Stimulated activated CD4-positive, alpha-beta T cell treated with anti-CD3 and anti-CD28 coated beads, Interleukin-2, amount 100 ng/mL, for 48 hours (primary cell): ENCODE measurements at regions not wholly inside any gene's neighbourhood (a gene's known extent, or its start where the extent isn't known, plus 50 kb on each side); places are given as distances from the start of the nearest gene placed in this dataset.
"Not testable (repeated sequence)": the region's sequence is repeated elsewhere in the genome, so short reads cannot be mapped to it uniquely, and the experiment has no call there.

Experiments
- DNase-seq, 2 donors: peaks; one replicate each; pipeline ENCODE4 v3.0.0-alpha.2; 2020

DNA sequence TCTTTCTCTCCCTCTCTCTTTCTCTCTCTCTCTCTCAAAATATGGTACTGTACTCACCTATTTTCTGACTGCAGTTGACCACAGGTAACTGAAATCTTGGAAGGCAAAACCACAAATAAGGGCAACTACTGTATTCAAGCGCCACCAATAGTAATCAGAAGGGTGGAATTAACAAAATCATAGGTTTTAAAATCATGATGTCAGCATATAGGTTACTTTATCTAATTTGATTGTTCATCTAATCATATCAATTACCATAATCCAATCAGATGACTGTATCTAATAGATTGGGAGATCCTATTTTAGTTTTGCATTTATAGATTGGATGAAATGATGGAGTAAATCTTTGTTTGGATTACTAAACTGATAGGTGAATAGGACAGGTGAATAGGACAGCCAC, 155.8 kb upstream of the KITLG start:
- DNase-seq: no peak

DNA sequence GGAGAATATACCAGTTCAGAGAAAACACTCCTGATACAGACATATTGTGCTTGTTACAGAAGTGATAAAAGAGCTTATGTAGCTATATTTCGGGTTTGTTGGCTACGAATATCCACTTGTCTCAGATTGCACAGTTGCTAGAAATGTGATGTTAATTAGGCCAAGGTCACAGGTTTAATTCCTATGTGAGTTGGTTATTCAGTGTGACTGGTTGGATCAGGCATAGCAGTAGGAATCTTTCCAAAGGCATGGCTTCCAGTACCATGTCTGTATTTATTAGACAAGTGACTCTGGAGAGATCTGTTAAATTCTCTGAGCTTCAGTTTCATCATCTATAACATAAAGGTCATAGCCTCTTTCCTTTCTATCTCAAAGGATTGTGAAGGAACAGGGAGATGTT, 152.7 kb upstream of the KITLG start:
- DNase-seq: no peak

DNA sequence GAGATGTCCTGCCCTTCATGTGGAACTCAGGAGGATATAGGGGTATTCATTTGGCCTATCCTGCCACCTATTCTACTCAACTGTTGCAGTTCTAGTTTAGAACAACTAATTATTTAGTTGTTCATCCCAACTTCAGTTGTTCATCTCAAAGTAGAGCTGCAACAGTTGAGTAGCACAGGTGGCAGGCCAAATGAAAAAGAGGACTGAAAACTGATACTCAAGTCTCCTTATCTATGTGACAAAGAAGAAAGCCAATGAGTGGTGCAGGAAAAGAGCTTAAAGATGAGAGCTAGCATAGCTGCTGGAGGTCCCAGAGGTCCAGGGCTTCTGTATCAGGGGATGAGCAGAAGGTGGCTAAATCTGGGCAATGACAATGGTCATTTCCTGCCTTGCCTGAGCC, 148.9 kb upstream of the KITLG start:
- no peak for DNase-seq

DNA sequence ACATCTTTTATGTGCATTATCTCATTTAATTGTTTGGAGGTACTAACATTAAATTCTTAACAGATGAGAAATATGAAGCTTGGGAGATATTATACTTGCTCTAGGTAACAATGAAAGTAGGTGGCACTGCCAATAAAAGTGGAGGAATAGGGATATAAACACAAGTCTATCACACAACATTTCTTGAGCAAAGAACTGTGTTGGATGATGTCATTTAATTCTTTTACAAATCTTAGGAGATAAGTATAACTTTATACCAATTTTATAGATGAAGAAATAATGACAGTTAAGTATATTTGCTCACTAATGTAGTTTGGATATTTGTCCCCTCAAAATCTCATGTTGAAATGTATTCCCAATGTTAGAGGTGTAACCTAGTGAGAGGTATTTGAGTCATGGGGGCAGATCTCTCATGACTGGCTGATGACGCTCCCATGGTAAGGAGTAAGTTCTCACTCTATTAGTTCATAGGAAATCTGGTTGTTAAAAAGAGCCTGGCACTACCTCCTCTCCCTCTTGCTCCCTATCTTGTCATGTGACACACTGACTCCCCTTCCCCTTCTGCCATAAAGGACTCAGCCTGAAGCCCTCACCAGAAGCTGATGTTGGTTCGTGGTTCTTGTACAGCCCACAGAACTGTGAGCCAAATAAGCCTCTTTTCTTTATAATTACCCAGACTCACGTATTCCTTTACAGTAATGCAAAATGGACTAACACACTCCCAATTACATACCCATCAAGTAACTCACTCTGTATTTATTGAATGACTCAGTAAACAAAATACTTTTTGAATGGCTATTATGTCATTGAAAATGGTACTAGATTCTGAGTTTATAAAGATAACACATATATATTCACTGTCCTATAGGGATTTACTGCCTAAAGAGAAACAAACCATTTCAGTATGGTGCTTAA, 146.8 kb upstream of the KITLG start:
- DNase-seq: no peak

DNA sequence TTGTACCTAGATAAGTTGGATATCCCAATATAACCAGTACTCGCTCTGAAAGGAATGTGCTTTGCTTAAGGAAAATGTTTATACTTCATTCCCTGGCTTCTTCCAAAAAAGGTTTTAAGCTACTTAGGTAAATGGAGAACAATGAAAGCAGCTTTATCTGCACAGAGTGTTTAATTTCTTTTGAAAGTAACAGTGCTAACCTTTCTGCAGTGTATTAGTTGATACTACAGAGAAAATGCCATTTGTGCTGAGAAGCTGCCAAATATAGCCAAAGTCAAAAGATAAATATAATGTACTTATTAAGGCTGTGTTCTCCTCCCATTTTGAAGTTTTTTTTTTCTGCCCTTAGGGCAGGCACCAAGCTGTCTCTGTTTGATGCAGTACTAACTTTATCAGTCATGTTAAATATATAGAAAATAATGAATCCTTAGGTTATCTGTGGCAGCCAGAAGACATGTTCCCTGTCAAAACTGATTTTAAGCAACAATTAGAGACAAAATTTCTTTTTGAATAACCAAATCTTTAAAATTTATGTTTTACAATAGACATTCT, 145.4 kb upstream of the KITLG start:
- DNase-seq: no peak

DNA sequence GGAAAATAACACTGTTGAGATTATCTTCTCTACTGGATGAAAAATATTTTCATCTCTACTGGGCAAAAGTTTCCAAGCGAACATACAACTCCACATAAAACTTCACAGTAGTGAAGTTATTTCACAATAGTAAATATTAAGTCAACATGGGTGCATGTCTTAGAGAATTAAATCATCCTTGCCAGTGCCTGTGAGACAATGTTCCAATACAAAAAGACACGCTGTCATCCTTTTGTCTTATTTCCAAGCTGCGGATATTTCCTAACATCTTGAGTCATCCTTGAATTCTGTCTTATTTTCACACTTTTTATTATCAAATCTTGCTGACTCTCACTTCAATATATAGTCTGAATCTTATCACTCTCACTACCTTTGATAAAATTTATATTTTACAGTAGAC, 142.9 kb upstream of the KITLG start:
- no peak for DNase-seq

DNA sequence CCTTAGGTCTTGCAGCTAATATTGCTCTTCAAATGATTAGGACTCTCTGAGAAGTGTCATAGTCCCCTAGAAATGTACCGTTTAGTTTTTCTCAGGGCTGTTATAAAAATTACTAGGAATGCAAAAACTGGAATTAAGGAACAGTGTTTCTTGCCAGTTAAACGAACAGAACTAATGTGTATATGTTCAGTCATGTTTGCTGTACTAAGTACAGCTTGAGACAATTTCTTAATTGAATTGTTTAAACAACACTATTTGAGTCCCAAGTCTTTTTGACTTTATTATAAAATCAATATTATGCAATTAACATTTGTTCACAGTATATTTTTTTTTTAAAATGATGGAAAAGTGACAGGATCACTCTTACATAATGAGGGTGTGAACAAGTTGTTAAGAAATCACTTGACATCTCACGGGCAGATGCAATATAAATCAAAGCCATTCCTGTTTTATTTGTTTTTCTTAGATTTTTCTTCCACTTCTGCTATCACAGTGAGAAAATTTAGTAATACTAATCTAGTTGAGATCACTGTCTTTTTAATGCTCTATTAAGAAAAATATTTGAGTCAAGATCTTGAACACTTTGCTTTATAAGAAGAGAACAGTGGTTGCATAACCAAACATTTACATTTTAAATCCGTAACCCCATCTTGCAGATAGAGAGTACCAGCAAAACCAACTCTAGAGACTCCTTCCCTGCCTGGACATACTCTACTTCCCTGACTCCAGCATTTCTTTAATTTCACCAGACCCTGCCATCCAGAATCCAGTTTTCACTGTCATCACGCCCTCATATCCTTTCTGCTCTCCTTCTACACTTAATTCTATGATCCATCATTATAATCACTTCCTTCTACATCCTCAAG, 140.7 kb upstream of the KITLG start:
- DNase-seq: no peak

DNA sequence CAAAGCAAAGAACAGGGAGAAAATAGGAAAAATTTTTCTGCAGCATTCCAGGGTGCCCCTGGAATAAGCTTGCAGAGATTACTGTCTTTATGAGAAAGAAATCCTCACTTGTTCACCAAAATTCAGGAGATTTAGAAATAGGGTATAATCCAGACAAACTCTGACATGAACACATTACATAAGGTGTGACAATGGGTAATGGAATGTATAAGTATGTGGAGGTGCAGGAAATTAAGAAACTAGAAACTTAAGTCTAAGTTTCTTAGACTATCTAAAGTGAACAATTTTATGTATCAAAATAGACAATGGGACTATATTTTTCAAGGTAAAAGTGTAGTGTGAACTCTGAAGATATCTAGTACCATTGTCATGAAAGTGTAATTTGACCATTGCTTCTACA, 140.0 kb upstream of the KITLG start:
- no peak for DNase-seq

DNA sequence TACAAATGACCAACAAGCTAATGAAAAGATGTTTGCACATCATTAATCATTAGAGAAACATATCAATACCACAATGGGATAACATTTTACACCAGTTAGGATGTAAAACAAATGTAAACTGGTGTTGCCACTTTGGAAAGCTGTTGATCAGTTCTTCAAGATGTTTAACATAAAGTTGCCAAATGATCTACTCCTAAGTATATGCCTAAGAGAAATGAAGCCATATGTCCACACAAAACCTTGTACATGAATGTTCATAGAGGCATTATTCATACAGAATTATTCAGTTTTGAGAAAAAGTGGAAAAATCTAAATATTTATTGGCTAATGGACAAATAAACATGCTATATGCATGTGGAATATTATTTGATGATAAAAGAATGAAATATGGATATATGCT, 136.9 kb upstream of the KITLG start:
- no peak for DNase-seq

DNA sequence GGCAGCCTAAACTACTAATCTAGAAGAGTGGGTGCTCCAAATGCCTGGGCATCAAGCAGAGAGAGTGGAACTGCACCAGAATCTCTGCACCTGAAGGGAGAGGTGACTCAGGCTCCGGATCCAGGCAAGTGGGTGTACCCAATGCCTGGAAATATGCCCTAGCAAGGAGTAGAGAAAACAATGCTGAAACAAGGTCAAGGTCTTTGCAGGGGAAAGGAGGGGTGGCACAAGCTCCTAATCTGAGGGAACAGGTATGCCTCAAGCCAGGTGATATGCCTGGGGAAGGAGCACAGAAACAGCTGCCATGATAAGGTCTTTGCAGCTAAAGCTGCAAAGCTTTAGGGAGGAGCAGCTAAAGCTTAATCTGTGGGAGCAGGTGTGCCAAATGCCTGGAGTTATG, 136.0 kb upstream of the KITLG start:
- DNase-seq: no peak

DNA sequence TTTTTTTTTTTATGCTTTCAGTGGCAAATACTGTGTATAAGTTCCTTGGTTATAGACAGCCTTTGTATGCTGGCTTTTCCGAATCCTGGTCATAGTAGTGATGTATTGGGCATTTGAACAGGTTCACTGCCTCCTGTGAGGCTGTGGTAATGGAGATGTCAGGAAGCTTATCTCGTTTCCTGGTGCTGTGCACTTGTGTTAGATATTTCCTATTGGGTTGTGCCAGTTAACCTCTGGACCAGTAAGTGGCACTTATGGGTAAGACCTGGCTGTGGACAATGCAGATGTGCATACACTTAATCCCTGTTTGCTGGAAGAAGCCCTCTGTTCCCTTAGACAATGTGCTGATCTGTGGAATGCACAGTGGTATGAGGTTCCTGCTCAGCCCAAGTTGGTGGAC, 135.4 kb upstream of the KITLG start:
- no peak for DNase-seq

DNA sequence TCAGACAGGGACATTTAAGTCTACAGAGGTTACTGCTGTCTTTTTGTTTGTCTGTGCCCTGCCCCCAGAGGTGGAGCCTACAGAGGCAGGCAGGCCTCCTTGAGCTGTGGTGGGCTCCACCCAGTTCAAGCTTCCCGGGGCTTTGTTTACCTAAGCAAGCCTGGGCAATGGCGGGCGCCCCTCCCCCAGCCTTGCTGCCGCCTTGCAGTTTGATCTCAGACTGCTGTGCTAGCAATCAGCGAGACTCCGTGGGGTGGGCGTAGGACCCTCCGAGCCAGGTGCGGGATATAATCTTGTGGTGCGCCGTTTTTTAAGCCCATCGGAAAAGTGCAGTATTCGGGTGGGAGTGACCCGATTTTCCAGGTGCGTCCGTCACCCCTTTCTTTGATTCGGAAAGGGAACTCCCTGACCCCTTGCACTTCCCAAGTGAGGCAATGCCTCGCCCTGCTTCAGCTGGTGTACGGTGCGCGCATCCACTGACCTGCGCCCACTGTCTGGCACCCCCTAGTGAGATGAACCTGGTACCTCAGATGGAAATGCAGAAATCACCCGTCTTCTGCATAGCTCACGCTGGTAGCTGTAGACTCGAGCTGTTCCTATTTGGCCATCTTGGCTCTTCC, 134.1 kb upstream of the KITLG start:
- not testable (repeated sequence) for DNase-seq

DNA sequence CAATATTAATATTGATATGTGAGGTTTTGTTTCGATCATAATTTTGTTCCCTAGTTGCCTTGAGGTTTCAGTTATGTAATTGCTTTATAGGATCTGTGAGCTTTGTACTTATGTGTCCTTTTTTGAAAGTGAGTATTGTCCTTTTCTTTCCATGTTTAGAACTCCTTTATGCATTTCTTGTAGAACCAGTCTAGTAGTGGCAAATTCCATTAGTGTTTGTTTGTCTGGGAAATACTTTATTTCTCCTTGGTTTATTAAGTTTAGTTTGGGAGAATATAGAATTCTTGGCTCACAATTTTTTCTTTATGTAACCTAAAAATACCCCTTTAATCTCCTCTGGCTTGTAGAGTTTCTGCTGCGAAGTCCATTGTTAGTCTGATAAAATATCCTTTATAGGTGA, 127.5 kb upstream of the KITLG start:
- DNase-seq: no peak

DNA sequence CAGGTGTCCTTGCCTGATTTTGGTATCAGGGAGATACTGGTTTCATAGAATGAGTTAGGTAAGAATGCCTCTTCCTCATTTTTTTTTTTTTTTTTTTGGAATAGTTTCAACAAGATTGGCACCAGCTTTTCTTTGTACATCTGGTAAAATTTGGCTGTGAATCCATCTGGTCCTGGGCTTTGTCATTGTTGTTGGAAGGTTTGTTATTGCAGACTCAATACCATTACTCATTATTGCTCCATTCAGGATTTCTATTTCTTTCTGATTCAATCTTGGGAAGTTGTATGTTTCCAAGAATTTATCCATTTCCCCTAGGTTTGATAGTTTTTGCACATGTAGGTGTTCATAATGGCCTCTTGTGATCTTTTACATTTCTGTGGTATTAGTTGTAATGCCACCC, 126.0 kb upstream of the KITLG start:
- DNase-seq: no peak

DNA sequence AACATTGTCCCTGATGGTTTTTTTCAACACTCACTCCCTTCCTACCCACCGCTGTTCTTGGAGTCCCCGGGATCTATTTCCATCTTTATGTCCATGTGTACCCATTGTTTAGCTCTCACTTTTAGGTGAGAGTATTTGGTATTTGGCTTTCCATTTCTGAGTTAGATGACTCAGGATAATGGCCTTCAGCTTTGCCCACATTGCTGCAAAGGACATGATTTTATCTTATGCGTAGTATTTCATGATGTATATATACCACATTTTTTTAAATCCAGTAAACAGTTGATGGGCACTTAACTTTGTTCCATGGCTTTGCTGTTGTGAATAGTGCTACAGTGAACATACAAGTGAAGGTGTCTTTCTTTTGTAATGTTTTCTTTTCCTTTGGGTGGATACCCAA, 123.5 kb upstream of the KITLG start:
- DNase-seq: no peak

DNA sequence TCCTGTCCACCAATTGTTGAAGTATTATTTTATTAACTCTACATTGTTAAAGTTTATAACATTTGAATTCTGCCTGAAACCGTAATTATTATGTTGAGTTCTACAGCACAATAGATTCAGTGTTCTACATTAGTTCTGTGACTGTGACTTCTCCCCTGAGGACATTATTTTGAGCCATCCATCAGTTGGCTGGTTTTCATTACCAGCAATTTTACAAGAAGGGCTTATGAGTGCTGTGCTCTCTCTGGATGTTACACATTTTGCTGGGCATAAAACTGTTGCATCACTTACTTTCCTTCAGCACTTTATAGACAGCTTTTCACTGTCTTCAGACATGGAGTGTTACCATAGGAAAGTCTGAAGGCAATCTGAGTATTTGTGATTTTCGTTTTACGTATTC, 118.2 kb upstream of the KITLG start:
- DNase-seq: no peak

DNA sequence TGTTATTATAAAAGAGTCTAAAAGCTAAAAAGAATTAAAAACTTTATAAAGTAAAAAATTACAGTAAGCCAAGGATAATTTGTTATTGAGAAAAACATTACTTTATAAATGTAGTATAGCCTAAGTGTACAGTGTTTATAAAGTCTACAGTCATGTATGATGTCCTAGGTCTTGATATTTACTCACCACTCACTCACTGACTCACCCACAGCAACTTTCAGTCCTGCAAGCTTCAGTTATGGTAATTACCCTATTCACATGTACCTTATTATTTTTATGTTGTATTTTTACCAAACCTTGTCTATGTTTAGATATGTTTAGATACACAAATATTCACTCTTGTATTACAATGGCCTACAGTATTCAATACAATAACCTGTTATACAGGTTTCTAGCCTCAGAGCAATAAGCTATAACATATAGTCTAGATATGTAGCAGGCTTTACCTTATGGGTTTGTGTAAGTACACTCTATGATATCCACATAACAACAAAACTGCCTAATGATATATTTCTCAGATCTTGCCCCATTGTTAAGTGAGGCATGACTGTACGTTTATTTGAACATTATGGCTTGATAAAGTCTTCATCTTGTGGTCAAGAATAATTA, 113.7 kb upstream of the KITLG start:
- no peak for DNase-seq

DNA sequence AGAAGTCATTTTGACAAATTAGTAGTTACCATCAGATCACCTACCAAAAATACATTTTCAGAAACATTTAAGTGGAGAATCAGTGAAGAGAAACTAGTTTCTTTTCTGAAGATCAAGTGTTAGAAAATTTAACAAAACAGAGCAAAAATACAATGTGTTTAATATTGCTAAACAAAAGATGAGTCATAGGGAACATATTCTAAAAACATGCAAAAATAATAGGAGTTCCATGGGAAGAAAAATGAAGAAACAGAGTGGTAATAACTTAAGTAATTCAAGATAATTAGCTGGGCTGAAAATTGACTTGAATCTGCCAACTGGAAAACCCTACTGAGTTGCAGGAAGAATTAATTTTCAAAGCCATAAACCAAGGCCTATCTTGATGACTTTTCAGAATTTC, 111.5 kb upstream of the KITLG start:
- no peak for DNase-seq

DNA sequence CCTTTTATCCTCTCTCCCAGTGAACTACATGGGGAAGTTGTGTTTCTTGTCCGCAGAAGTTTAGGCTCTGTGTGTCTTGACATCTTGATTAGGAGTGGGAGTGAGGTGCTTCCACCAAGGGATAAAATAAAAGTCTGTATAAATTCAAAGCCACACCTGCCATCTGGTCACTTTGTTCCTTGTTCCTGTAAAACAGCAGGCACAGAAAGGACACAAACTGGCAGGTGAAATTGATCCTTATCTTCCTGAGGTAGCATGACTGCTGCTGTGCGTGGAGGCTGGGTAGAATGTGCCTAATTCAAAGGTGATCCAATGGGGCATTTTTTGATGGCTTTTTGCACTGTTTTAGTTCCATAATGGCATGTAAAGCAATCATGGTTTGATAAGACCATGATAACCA, 104.3 kb upstream of the KITLG start:
- DNase-seq: no peak

DNA sequence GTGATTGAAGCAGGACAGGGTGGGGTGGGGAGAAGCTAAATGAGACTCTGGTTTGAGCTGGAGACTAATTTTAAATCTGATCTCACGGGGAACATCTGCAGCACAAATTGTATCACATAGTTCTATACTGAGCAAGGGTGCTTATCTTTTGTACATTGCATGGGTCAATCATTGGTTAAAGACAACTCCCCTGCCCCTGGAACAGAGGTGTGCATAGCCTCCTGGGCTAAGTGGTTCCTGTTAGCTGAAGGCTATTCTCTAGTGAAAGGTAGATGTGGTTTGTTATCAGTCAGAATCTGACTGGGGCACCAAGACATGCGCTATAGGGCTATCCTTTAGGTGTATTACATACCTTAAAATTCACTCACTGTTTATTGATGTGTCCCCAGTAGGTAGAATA, 103.9 kb upstream of the KITLG start:
- DNase-seq: no peak

DNA sequence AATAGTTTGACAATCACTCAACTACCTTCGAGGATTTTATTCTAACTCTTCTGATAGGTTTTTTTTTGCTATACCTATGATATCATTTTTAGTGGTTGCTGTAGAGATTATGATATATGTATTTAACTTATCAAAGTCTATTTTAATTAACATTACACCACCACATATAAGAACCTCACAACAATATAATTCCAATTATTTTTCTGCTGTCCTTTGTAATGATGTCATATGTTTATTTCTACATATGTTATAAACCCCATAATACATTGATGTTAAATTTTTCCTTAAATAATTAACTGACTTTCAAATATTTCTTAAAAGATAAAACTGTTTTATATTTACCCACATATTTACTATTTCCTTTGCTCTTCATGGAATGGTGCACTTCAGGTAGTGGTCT, 103.4 kb upstream of the KITLG start:
- no peak for DNase-seq

DNA sequence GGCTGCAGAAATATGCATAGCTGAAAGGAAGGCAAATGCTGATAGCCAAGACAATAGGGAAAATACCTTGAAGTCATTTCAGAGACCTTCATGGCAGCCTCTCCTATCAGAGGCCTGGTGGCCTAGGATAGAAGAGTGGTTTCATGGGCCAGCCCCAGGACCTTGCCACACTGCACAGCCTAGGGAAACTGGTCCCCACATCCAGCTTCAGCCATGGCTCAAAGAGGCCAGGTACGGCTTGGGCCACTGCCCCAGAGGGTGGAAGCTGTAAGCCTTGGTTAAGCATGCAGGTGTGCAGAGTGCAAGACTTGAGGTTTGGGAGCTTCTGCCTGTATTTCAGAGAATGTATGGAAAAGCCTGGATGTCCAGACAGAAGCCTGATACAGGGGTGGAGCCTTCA, 101.0 kb upstream of the KITLG start:
- DNase-seq: no peak

DNA sequence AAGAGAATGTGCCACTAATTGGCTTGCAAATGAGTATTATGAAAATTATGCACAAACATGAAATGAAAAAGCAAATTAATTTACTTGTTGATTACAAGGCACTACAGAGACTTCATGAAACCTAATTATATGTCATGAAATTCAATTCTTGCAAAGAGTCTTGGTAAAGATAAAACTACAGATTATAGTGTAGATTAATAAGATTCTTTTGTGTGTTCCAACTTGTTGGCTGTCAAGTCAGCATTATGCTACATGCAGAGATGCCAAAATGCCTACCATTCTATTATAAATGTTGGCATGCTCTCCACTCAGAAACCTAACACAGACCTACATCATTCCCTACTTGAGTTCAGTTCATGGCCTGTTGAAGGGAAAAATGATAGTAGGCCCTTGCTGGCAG, 97.2 kb upstream of the KITLG start:
- no peak for DNase-seq
